GM19099 (cell line): ENCODE measurements at regions not wholly inside any gene's neighbourhood (a gene's known extent, or its start where the extent isn't known, plus 50 kb on each side); places are given as distances from the start of the nearest gene placed in this dataset.

Experiments used
- POLR2A ChIP-seq: IDR thresholded peaks from 3 replicates; pipeline ENCODE4 v1.6.1; 2011; ENCODE audit warnings: low read depth; ENCODE audit not compliant: insufficient read length; ENCODE audit errors: extremely low read depth

DNA sequence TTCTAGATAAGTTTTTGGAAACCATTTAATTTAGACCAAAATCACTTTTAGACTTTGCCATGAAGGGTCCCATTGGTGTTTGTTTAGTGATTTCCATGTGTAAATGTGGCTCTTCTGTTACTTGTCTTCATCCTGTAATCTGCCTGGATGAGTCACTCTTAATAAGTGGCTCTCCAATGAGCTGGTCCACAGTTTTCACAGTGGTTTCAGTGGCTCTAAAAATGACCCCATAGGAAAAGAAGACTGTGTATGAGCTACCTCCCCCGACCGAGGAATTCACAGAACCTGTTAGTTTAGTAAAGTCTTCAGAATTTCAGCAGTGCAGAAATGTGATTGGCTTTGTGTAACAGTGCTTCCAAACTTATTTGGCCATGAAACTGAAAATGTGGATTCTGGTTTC is 492.0 kb upstream of the MARCKS start:
- no peak for TF ChIP-seq POLR2A

DNA sequence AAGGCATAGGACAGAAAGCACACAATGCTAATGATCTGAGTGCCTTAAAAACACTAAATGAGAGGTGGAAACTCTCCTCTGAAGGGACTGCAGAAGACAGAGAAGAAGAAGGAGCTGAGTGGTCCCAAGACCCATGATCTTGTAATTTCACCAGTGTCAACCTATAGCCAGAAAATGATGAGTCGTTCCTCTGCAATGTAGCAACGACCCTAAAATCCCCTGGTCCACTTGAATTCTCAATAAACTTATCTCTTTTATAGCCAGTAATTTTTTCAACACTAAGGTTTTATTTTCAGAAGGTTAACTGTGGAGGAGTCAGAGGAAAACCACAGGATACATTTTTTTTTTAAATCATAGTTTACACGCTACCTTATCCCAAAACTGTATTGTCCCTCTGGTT is 490.6 kb upstream of the MARCKS start:
- TF ChIP-seq POLR2A: no peak

DNA sequence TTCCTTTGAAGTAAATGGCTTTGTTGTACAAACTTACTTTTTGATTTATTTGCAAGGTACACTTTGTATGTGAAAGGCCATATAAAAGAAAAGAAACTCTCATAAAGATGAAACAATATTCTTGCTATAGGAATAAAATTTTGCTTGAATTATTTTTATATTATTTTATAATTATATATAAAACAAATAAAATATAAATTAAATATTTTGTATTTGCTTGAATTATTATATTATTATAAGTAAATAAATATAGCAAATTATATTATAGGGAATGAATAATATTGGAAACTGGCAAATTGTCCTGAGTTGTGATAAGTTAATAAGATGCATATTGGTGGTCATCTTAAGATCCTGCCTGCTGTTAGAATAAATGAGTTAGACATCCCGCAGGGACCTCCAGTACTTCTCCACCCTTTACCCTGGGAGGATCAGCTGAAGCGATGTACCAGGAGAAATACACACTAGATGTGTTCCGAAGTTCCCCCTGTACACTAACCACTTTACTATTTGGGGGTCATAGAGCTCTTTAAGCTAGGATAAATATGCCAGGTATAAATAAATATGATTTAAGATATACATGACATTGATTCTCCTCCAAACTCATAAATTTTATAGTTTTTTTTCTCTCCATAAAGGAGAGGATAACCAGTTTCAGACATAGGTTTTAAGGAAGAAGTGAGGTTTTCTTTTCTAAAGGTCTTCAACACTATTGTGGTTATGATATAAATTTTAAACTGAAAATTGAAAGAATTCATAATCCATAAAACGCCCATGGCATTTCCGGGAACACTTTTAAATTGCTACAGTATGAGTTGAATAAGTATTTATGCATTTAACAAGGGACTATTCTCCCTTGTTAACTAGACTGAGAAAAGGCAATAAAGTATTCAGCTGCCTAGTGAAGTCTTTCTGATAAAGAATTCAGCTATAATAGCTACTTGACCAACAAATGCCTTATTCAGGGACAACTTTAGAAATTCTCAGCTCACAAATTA is 486.3 kb upstream of the MARCKS start:
- no peak for TF ChIP-seq POLR2A

DNA sequence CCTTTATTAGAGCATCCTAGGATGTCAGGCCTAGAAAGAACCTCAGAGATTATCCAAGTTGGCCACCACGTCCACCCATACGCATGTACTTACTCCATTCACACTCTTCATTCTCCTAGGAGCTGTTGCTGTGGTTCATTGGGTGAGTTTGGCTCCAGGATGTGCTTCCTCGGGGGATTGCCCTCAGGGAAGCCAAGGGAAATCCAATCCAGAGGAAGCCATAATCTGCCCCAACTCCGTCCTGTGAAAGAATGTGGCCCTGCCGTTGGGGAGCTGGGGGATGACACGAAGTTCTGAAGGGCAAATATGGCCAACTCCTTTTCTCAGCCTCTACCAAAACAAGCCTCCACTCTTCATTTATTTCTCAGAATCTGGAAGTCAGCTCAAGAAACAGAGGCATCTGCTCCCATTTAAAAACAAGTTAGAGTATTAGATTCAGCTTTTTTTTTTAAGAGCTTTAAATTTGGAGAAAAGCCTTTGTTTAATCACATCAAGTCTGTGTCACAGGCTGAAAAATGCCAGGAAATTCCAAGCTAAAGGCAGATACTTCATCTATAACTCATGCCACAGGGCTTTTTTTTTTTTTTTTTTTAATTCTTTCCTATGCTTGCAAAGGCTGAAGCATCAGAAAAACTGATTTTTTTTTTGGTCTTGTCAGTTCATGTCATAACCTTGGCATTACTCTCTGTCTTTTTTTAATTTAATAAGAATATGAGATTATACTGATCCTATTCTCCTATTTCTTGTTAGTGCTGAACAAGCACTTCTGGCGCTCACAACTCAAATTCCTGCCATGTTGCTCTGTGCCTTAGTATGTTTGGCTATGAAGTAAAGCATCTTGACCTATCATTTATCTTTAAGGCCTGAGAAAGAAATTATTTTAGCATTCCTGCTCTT is 480.9 kb upstream of the MARCKS start:
- TF ChIP-seq POLR2A: no peak

DNA sequence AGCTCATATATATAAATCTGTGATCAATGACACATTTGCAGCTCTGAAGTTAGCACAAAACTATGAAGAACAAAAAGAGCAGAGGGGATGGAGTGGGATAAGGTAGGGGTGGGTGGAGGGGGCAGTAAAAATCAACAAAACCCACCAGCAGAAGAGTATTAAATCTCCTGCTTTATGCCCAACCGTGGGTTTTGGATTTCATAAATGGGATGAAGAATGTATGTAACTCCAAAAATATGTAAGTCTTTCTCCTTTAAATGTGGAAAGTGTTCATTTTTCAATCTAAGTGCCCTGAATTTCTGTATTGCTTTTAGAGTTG is 480.3 kb upstream of the MARCKS start:
- no peak for TF ChIP-seq POLR2A

DNA sequence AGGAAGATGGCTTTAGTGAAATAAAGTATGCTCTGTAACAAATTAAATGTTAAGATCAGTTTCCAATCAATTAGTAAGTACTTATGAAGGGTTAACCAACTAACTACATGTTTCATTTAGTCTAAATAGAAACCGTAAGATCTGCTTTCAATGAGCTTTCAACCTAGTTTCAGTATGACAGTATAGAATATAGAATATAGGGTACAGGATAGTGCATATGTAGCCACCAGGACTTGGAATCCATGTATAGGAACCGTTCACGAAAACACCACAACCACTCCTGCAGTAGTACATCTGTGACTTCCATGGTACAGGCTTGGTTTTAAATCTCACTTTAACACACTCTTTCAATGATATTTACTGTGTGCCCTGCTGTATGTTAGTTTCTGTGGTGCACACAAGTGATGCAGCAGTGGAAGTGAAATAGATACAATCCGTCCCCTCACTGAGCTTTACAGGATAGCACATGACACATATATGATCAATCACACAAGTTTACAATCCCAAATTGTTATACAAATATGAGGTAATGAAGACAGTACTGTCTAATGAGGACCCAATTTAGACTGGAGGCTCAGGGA is 479.7 kb upstream of the MARCKS start:
- TF ChIP-seq POLR2A: no peak

DNA sequence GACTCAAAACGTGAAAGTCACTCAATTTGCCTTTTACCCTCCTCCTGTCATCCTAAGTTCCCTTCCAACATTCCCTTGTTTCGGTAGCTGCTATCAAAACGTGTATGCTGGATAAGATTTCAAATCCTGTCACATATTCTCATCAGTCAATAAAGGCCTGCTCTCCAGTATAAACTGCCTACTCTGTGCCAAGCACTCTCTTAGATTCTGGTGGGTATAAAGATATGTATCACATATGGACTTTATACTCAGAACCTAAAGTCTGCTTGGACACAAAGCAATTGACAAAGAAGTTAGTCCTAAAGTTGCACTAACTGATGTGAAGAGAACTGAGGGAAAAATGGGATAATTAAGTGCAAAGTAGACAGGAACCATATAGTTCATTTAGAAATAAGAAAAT is 476.6 kb upstream of the MARCKS start:
- TF ChIP-seq POLR2A: no peak

DNA sequence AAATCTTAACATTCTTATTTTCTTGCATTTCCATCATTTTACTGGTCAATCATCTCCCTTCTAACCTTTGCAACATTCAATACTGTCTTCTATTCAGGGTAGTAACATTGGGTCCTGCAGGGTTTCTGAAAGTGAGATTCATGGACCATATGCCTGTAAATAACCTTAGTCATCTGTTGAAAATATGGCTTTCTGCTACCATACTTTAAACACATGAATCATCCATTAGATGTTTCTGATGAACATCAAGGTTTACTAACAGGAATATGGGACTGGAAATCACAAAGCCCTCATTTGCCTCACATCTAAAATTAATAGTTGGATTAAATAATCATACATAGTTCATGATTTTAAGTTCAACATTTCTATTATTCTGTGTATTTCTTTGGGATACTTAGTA is 475.9 kb upstream of the MARCKS start:
- TF ChIP-seq POLR2A: no peak

DNA sequence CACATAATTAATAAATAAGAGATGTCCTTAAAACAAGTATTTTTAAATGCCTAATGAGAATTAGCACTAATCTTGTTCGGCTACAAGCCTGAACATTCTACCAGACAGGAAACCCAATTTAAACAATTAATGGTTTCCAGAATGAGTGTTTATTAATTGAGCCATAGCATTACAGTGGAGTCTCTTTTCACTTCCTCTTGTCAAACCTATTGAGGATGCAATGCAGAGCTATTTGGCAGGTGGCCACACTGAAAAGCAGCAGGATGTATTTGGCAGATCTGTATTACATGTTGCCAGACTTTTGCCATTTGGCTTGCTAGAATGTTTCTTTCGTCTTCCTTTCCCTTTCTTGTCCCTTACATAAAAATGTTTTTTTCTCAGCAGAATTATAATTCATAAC is 475.2 kb upstream of the MARCKS start:
- TF ChIP-seq POLR2A: no peak

DNA sequence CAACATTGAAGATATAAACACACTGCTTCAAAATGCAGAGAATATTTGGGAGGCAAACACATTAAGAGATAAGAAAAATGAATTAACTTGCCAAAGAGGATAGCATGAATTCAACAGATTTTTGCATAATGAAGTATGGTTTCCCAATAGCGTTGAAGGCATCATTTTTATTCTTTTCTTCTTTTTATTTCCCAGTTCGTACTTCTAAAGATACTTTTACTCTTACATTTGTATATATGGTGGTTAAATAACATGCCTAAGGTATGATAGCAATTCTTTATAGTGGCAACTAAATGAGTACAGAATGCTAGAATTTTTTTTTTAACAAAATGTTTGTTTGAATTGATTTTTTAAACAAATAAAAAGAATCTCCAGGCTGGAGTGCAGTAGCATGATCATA is 473.4 kb upstream of the MARCKS start:
- TF ChIP-seq POLR2A: no peak

DNA sequence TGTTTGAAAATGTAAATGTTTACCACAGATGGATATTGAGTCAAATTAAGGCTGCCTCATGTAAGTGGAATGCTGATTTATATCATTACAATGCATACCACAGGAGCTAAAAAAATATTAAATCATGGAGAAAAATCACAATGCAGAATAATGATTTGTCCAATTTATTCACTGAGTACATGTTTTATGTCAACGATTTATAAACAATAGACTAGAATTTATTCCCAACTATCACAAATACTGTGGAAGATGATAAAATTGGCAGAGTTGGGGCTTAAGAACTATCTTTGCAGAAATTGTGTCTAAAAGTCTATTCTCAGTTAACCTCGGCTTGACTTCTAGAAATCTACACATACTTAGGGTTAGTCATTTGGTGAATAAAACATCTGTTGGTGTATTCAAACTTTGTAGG is 472.1 kb upstream of the MARCKS start:
- no peak for TF ChIP-seq POLR2A

DNA sequence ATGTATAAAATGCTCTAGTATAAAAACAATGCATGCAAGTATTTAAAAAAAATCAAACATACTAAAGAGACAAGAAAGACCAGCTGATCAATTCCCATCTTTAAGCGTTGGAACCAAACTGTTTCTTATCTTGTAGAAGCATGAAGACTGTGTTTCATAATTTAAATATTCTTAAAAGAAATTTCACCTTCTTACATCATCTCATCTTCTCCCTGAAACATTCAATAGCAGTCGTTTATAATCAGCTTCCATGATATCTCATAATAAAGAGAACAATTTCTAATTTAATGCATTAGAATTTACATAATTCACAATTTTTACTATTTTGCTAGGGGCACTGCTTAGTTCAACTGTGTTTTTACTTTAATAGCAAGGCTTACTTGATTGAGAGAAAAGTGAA is 468.1 kb upstream of the MARCKS start:
- TF ChIP-seq POLR2A: no peak

DNA sequence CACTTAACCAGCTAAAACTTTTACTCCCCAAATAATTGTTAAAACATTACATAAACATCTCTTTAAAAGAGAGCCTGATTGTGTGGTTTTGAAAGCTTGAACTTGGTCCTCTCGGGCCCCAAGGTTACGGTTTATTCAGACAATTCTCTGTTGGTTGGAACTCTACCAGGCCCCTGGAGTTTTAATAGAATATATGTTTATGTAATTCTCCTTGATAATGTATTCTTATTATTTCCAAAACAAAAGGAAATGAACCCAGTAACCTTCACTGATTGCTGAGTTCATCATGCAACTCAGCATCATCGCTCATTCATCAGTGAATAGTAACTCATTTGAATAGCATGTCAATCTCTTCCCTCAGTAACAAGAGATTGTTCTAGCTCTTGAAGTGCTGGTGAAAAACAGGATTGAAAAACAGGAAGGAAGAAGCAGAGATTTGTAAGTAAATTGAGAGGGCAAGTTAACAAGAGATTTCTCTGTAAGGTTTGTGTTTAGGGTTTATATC is 464.5 kb upstream of the MARCKS start:
- no peak for TF ChIP-seq POLR2A

DNA sequence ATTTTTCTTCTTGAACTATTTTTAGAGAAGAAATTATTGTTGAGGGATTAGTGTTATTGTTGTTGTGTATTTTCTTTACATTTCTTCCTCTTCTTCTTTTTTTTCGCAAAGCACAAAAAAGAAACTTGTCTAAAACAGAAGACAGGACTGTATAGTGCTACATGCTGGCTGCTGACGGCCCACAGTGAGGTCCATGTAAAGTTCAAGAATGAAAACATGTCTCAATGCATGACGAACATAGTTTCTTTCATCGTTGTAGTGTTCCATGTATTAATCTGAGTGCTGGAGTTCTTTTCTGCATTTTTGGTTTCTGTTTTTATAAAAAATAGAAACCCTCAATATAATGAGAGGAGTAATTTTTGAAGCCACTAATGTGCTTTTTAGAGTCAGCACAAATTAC is 462.9 kb upstream of the MARCKS start:
- TF ChIP-seq POLR2A: no peak

DNA sequence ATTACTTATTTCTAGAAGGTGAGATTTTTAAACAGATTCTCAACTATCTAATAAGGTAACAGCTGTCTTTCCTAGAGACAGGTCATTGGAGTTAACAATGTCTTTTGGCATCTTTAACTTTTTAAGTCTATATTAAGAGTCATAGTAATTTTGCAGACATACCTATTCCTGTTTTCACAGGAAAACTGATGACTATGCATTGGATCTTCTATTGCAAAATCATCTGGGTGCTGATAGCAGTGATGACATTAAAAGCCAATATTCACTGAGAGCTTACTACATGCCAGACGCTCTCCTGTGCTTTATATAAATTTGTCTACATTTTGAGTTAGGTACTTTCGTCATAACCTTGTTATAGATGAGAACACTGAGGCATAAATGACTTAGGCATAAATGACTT is 462.4 kb upstream of the MARCKS start:
- TF ChIP-seq POLR2A: no peak

DNA sequence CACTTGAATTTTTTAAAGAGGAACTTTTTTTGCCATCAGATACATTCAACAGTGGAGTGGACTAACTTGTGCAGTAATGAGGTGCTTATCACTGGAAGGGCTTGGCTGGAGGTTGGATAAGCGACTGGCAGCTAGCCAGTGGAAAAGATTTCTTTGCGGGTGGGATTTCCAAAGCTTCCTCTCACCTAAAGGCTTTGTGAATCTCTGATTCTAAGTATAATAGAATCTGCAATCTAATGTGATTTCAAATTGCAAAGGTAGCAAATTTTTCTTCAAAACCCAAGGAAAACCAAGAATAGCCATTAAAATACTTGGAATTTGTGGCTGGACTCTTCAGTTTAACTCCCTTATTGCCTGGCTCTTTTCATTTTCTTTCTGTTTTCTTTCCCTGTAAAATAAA is 460.4 kb upstream of the MARCKS start:
- no peak for TF ChIP-seq POLR2A

DNA sequence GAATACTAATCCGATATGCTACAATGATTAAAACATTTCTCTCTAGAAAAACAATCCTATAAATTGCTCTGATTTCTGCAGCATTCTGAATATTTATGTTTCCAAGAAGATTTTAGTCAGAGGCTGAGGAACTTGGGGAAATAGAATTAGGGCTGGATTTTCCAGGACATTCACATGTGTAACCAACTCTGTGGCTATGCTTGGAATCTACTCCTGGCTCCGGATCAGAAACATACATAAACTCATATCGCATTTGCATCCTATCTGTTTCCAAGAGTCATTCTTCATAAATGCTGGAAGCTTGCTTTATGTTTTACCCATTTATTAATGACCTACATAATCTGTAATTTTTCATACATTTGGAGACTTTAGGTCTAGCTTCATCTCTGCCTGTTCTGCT is 459.9 kb upstream of the MARCKS start:
- no peak for TF ChIP-seq POLR2A
